ENCODE measurements at regions not wholly inside any gene's neighbourhood (a gene's known extent, or its start where the extent isn't known, plus 50 kb on each side); places are given as distances from the start of the nearest gene placed in this dataset.

DNA sequence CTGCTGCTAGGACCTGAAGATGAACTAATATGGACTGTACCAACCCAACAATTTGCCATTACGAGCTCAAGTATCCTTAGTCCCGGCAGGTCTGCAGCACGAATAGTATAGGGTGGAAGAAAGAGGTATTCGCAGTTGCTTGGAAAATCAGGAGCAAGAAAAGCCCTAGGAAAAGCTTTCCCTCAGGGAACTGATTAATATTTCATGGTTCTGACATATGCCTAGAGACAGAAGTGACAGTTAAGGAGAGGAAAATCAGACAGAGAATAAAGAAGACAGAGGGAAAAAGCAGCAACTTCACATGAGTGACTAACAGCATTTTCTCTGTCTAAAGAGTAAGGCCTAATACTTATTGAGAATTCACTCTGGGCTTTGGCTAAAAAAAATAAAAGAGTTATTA lies 602.9 kb upstream of the ATP2B1 start:
- no peak for DNase-seq (ENCODE audit: low spot score)

DNA sequence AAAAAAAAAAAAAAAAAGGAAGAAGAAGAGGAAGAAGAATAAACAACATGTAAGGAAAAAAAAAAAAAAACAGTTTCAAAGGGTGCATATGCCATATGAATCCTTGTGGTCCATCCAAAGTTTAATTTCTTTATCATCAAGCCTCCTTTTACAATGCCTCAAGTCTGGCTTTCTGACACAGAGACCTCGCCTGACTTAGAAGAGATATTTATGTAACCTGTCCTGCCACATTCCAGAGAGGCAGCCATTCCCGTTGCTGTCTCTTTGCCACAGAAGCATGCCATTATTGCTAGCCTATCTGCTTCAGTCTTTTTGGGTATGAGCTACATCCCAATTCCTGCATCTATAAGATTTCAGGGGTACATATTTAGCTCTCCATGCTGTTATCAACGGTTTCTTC lies 596.7 kb upstream of the ATP2B1 start:
- no peak for DNase-seq (ENCODE audit: low spot score)

DNA sequence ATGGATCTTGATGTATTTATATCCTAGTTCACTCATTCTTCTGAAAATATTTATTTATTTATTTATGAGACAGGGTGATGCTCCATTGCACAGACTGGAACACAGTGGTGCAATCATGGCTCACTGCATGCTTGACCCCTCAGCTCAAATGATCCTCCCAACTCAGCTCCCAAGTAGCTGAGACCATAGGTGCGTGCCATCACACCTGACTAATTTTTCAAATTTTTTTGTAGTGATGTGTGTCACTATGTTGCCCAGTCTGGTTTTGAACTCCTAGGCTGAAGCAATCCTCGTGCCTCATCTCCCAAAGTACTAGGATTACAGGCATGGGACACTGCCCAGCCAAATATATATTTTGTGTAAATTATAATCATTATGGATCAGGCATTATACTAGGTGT lies 595.6 kb upstream of the ATP2B1 start:
- no peak for DNase-seq (ENCODE audit: low spot score)

DNA sequence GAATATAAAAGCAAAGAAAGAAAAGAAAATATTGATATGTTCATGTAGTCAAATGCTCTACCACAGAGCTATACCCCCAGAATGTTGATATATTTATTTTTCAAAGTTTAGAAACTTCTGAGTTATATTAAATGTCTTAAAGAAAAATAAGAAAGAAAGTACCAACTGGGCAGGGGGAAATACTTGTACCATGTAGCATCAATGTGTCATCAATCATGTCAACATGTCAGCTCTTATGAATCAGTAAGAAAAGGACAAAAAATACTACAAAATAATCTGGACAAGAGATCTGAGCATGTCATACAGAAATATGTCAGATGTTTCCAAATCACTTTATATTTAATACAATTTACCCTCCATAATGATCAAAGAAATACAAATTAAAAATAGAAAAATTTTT lies 595.1 kb upstream of the ATP2B1 start:
- DNase-seq (ENCODE audit: low spot score) = no peak

DNA sequence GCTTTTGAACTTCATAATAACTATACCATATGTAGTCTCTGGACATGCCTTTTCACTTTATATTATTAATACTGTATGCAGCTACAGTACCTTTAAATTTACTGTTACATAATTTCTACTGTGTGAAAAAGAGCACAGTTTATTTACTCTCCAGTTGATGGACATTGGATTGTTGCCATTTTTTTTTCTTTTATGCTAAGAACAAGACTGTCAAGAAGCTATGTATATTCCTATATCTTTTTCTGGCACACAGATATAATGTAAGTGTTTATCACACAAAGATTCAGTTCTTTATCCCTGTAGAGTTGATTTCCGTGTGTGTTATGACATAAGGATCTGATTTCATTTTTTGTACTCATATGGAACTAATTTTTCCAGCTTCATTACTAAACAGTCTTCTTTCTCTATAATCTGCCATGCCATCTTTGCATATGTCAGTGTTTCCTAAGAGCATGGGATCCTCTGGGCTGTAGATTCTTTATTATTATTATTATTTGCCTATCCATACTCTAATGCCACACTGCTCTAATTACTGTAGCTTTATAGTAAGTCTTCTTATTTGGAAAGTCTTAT lies 593.0 kb upstream of the ATP2B1 start:
- DNase-seq (ENCODE audit: low spot score) = no peak

DNA sequence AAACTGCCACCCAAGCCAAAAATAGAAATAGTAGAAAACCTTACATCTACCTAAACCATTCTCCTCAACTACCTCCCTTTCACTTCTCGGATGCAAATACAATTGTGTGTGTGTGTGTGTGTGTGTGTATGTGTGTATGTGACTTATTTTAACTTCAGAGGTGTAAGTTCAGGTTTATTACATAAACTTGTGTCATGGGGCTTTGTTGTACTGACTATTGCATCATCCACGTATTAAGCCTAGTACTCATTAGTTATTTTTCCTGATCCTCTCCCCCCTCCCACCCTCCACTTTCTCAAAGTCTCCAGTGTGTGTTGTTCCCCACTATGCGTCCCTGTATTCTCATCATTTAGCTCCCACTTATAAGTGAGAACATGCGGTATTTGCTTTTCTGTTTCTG lies 592.5 kb upstream of the ATP2B1 start:
- DNase-seq (ENCODE audit: low spot score) = no peak

DNA sequence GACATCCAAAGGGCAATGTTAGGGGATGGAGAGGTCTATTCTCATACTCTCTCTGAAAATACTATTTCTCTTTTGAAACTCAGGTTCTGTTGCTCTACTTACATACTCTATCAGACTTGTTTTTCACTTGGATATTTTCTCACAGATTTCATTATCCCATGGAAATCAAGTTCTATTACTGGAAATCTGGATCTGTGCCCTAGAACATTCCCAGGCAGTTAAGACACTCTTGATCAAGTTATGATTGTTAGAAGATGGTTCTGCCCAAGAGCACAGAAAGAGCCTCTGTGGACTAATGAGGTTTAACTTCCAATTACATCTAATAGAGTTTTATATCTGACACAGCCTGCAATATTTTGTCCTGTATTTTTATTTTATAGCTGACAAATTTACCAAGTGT lies 591.0 kb upstream of the ATP2B1 start:
- no peak for DNase-seq (ENCODE audit: low spot score)

DNA sequence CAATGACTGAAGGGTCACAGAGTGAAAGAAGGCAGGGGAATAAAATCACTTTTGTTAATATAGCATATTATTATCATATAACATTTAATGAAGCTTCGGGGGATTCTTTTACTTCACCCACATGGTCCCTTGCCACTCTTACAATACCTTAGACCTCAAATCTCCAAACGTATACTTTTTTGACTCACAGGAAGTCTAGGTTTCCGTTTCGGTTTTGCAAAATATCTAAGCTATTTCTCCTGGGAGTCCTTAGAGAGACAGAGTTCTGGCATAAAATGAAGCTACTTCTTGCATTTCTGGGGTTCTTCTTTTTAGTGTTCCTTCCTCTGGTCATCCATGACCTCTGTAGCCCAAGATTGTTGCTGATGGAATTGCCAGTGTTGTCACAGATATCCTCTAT lies 590.5 kb upstream of the ATP2B1 start:
- no peak for DNase-seq (ENCODE audit: low spot score)

DNA sequence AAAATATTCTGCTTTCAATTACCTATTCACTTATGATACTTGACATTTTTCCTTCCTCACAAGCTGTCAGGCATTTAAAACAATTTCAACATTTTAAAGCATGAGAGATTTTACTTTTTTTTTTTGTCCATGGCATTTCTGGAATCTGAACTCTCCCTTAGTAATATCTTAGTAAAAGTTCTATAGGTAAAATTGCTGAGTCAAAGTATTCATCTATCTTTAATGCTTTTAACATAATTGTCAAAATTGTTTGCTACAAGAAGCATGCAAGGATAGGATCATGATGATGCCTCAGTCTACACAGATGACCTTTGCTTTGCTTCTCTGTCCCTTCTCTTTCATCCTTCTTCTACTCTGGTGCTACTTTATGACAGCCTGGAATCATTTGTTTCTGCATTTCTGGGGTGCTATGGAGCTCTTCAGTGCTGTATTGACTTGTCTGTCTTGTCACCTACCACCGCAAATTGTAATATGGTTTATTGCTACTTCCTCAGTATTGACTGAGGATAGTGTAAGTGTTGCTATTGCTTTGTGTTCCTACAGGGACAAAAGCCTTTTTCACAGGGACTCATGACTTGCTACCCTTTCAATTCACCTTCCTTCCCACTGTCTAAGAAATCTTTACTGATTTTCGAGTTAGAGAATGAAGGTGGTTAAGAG lies 589.8 kb upstream of the ATP2B1 start:
- no peak for DNase-seq (ENCODE audit: low spot score)

DNA sequence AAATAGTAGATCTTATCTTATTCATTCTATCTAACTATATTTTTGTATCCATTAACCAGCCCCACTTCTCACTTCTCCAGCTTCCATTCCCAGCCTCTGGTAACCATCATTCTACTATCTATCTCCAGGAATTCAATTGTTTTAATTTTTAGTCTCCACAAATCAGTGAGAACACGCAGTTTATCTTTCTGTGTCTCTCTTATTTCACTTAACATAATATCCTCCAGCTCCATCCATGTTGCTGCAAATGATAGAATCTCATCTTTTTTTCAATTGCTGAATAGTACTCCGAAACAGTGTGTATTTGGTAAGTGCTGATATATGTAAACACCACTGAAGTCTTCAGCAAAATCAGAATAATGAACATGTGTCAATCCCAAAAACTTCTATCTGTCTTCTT lies 587.2 kb upstream of the ATP2B1 start:
- no peak for DNase-seq (ENCODE audit: low spot score)

DNA sequence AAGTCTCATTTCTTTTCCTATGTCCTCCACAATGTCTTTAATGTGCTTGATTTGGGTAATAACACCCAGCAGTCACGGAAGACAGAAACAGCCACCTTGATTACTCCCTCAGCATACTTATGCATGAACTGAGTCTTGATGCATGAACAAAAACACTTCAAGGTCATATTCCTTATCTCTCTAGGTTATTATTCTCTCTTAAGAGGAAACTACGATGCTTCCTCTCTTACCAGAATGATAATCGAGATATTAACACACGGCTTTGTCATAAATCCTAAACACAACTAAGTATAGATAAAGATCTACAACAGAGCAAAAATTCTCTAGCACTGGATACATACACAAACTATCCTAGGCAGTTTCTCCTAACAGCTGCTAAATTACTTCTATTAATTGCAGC lies 583.5 kb upstream of the ATP2B1 start:
- no peak for DNase-seq (ENCODE audit: low spot score)

DNA sequence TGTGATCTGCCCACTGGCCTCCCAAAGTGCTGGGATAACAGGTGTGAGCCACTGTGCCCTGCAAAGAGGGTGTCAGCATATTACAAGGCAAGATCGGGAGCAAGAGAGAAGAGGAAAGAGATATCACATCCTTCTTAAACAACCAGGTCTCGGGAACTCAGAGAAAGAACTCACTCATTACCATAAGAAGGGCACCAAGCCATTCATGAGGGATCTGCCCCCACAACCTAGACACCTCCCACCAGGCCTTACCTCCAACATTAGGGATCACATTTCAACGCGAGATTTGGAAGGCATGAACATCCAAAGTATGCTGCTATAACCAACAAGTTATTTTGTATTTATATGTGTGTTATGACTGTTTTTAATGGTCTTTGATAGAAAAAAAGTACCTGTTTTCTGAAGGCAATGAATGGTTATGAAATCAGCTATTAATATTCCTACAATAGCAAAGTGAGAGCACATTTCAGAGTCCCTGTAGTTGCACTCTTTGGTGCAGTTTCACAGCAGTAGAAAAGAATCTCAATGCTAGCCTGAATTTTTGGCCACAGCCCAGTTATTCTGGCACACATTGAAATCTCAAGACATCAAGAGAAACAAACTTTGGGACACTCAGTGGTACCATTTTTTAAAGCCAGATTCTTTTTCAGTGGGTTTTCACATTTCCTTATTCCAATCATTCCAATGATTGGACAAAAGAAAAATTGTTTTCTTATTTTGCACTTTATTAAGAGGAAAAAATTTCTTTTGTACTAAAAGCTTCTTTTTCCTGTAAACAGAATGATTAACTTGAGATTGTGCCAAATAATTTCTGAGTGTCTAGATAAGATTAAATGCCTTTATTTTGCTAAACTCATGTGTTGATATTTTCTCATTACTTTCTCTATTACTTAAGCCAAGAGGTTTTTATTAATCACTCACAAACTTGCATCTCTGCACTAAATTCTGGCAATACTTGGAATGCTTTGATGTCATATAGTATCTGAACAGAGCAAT lies 582.6 kb upstream of the ATP2B1 start:
- no peak for DNase-seq (ENCODE audit: low spot score)

DNA sequence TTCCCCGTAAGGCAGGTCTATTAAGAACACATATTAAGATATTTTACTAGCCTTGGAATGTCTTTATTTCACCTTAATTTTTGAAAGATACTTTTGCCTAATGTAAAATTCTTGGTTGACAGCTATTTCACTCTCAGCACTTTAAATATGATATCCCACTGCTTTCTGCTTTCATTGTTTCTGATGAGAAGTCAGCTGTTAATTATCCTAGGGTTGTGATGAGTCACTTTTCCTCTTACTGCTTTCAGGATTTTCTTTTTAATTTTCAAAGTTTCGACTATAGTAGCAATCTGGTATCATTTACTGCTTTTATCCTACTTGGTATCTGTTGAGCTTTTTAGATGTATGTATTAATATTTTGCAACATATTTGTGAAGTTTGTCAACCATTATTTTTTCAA lies 578.9 kb upstream of the ATP2B1 start:
- no peak for DNase-seq (ENCODE audit: low spot score)

DNA sequence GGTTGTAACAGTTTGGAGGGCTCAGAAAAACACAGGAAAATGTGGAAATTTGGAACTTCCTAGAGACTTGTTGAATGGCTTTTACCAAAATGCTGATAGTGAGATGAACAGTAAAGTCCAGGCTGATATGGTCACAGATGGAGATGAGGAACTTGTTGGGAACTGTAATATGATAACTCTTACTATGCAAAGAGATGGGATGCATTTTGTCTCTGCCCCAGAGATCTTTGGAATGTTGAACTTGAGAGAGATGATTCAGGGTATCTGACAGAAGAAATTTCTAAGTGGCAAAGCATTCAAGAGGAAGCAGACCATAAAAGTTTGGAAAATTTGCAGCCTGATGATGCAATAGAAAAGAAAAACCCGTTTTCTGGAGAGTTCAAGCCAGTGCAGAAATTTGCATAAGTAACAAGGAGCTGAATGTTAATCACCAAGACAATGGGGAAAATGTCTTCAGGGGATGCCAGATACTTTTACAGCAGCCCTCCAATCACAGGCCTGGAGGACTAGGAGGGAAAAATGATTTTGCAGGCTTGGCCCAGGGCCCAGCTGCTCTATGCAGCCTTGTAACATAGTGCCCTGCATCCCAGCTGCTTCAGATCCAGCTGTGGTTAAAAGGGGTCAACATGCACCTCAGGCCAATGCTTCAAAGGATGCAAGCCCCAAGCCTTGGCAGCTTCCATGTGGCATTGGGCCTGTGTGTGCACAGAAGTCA lies 572.7 kb upstream of the ATP2B1 start:
- DNase-seq (ENCODE audit: low spot score) = no peak

DNA sequence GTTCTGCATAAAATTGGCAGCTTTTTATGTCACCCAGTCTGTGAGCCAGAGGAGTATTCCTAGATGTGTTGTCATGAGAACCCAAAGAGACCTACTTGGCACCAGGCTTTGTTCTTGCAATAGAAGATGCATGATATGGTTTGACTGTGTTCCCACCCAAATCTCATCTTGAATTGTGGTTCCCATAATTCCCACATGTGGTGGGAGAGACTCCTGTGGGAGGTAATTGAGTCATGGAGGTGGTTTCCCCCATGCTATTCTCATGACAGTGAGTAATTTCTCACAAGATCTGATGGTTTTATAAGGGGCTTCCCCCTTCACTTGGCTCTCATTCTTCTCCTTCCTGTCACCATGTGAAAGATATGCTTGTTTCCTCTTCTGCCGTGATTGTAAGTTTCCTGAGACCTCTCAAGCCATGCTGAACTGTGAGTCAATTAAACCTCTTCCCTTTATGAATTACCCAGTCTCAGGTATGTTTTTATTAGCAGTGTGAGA lies 572.0 kb upstream of the ATP2B1 start:
- no peak for DNase-seq (ENCODE audit: low spot score)

DNA sequence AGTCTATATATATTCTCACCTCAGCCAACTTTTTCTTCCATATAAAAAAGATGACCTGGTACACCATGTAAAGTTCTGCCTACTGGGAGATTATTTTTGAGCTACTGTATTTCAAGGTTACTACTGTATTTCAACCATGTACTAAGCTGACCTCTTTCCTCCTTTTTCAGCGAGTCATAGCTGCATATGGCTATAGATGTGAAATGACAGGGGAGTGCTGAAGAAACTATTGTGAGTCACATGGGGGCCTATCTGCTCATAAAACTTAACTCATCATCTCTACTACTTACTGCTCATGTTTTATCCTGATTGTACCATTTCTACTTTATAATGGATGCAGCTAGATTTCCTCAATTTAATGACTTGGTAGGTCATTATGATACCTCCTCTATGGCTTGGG lies 571.4 kb upstream of the ATP2B1 start:
- no peak for DNase-seq (ENCODE audit: low spot score)

DNA sequence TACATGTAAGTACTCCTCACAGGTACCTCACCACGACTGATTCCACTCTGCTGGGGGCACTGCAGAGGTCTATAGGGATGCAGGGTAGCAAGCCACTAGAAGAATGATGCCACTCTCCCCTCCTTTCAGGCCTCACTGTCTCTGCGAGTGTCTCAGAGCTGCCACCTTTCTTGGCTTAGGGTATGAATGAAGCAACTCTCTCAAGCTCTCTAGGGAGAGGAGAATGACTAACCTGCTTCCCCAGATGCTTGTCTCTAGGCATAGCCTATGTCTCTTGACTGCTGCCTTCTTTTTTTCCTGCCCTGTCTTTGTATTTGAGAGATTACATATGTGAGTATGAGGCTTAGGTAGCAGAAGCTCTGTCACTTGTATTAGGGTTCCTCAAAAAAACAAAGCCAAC lies 566.5 kb upstream of the ATP2B1 start:
- DNase-seq (ENCODE audit: low spot score) = no peak

DNA sequence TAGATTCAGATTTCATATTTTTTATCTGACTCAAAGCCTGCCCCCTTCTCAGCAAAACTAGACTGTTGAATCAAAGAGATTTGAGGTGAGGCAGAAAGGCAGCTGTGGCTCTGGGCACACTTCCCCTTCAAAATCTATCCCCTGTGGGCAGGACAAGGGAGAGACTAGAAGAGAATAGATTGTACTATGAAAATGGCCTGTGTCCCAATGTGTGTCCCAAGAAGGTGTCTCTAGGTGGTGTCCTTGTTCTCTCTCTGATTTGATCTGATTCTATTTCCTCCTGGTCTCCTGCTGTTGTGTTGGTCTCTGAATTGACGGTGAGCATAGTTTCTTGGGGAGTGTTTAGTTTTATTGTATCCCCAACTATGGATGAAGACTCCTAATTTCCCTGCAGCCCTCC lies 565.8 kb upstream of the ATP2B1 start:
- no peak for DNase-seq (ENCODE audit: low spot score)

DNA sequence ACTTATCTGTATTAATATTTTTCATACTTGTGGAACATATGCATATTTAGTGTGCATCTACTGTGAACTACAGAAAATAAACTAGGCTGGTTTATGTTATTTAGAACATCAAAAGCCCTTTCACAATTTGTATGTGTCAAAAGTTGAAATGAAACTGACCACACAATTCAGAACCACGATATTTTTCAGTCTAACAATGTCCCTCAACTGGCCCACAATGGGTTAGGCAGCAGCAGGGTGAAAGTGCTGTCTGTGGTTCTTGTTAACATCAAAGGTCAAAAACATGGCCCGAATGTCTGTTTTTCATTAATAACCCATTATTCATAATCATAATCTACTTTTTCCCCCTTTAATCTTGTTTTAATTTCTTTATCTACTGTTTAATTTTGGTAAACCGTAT lies 559.9 kb upstream of the ATP2B1 start:
- no peak for DNase-seq (ENCODE audit: low spot score)

DNA sequence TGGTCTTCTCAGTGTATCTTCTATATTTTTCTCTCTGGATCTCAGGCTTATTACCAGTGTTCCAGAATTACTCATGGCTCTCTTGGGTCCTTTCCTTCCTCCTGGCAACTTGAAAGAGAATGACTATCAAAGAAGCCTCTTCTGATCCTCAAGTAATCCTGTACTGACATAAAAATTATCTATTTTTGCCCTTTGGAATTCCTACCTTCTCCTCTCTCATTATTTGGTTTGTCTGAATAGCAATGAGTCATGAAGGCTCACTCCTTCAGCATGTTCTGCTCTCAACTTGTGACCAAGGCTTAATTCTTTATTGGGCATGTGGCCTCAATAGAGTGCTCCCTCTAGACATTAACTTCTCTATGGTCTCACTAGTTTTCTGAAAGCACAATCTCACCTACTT lies 553.6 kb upstream of the ATP2B1 start:
- DNase-seq (ENCODE audit: low spot score) = no peak

DNA sequence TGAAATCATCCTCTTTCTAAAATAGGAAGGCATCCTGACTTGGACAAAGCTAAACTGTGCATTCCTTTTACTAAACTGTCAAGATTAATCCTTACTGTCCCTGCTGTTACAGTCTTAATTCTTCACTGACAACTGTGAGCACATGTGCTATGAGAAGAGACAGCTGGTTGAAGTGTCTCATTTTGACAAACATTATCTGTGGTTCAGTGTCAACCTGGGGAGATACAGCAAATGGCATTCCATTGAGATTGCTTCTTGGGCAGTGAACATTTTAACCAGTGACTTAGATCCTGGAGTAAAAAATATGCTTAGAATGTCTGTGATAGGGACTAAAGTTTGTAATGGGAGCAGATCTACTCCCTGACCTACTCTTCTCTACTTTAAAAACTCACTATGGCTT lies 552.6 kb upstream of the ATP2B1 start:
- no peak for DNase-seq (ENCODE audit: low spot score)

DNA sequence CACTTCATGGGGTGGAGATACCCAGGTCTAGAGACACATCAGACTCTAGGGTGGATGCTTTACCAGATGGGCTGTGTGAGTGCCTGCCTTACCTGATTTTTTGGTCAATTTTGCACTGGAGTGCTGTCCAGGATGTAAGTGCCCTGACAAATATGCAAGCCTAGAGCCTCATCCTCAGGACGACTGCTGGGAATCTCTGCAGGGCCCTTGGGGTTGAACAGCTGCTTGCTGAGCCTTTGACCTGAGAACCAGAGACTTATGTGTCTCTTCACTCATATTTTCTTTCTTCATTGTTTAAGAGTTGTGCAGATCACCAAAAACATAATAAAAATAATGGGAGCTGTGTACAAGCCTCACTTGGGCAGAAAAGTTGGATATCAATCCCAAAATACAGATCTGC lies 551.5 kb upstream of the ATP2B1 start:
- no peak for DNase-seq (ENCODE audit: low spot score)

Measured in Ammon's horn (tissue), 1 donor.